ENCODE measurements at regions not wholly inside any gene's neighbourhood (a gene's known extent, or its start where the extent isn't known, plus 50 kb on each side); places are given as distances from the start of the nearest gene placed in this dataset.

DNA sequence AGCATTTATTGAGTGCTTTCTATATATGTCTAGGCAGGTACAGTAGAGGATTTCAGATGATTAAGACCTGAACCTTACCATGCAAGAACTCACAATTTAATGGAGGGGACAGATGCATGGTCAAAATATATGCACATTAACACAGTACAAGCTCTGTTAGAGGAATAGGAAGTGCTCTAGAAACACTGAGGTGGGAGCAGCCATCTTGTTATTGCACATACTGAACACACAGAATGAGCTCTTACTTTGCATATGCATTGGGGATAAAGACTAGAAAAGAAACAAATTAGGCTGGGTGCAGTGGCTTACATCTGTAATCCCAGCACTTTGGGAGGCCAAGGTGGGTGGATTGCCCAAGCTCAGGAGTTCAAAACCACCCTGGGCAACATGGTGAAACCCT is 438.3 kb downstream of the UTRN start:
- no peaks in the 10 kb centered on the region for H3K27me3 ChIP-seq
- no peak for TF ChIP-seq POLR2A (IDR thresholded peaks at IDR 0.05)
- TF ChIP-seq, protein P1, sequence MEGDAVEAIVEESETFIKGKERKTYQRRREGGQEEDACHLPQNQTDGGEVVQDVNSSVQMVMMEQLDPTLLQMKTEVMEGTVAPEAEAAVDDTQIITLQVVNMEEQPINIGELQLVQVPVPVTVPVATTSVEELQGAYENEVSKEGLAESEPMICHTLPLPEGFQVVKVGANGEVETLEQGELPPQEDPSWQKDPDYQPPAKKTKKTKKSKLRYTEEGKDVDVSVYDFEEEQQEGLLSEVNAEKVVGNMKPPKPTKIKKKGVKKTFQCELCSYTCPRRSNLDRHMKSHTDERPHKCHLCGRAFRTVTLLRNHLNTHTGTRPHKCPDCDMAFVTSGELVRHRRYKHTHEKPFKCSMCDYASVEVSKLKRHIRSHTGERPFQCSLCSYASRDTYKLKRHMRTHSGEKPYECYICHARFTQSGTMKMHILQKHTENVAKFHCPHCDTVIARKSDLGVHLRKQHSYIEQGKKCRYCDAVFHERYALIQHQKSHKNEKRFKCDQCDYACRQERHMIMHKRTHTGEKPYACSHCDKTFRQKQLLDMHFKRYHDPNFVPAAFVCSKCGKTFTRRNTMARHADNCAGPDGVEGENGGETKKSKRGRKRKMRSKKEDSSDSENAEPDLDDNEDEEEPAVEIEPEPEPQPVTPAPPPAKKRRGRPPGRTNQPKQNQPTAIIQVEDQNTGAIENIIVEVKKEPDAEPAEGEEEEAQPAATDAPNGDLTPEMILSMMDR (IDR thresholded peaks at IDR 0.05): no peak
- no peak overlapping the region for H3K4me3 ChIP-seq
- no peaks in the 10 kb centered on the region for H3K9me3 ChIP-seq
- no peak overlapping the region for H3K27ac ChIP-seq
- H3K4me1 ChIP-seq: no peaks in the 10 kb centered on the region
- H3K36me3 ChIP-seq: no peaks in the 10 kb centered on the region
- DNase-seq: no peak

DNA sequence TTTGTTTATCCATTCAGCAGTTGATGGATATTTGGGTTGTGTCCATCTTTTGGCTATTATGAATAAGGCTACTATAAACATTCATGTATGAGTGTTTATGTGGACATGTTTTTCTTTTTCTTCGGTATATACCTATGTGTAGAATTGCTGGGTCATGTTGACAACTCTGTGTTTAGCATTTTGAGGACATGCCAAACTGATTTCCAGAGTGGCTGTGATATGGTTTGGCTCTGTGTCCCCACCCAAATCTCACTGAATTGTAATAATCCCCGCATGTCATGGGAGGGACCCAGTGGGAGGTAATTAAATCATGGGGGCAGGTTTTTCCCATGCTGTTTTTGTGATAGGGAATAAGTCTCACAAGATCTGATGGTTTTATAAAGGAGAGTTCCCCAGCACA is 439.7 kb downstream of the UTRN start:
- Histone ChIP-seq H3K27ac (no peak overlapping the region), H3K4me3 (no peak overlapping the region), H3K27me3 (no peaks in the 10 kb centered on the region), H3K4me1 (no peaks in the 10 kb centered on the region), H3K9me3 (no peaks in the 10 kb centered on the region), H3K36me3 (no peaks in the 10 kb centered on the region)
- DNase-seq: no peak
- TF ChIP-seq, protein P1 (IDR thresholded peaks at IDR 0.05): no peak
- TF ChIP-seq POLR2A (IDR thresholded peaks at IDR 0.05): no peak

DNA sequence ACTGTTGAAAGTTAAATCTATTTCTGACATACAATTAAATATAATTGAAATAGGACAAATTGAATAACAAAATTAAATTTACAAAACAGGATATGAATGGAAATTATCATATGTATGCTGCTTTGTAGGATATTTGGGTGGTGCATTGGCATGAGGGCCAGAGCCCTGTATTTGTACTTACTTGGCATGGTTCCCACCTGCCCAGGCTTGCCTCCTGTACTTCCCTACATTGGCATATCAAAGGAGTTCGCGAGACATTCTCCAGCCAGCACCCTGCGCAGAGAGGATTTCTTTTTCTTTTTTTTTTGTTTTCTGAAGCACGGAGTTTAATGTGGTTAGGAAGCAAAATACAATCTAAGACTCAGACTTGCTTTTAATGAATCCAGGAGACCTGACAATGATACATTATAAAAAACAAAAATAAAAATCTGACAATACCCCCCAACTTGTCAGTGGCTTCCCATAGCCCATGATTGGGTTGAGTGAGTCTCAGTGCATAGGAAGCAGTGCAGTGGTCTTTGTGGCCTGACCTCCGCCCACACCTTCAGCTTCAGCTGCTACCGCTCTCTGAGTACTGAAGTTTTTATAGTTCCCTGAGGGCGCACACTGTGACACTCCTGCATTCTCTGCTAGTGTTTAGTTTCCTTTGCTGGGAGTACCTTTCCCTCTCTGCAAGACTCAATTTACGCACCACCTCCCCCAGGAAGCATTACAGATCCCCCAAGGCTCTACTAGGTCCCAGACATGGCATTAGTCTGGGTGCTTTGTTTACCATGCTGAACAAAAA is 440.8 kb downstream of the UTRN start:
- Histone ChIP-seq H3K27ac (no peak overlapping the region), H3K27me3 (no peaks in the 10 kb centered on the region), H3K4me3 (no peak overlapping the region), H3K9me3 (no peaks in the 10 kb centered on the region), H3K4me1 (no peaks in the 10 kb centered on the region), H3K36me3 (no peaks in the 10 kb centered on the region)
- TF ChIP-seq POLR2A (IDR thresholded peaks at IDR 0.05): no peak
- TF ChIP-seq, protein P1 (IDR thresholded peaks at IDR 0.05): no peak
- DNase-seq: no peak

DNA sequence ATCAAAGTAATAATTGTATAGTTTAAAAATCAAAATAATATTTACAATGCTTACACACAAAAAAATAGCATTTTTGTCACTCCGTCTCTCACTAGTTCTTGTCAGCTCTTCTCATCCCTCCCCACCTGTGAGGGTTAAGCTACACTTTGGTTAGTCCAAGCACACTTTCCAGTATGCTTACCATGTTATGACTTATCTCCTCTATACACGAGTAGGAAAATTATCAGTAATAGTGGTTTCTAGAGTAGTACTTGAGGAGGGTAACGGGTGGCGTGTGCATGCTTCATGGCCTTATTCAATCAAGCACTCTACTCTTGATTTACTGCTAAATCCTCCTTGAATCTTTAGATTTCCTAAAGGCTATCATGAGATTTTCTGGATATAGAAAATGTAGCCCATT is 443.7 kb downstream of the UTRN start:
- TF ChIP-seq, protein P1 (IDR thresholded peaks at IDR 0.05): no peak
- no peak for TF ChIP-seq POLR2A (IDR thresholded peaks at IDR 0.05)
- no peak overlapping the region for H3K4me3 ChIP-seq
- no peaks in the 10 kb centered on the region for H3K27me3 ChIP-seq
- no peaks in the 10 kb centered on the region for H3K9me3 ChIP-seq
- H3K4me1 ChIP-seq: no peaks in the 10 kb centered on the region
- no peak for DNase-seq
- H3K27ac ChIP-seq: no peak overlapping the region
- H3K36me3 ChIP-seq: peaks cover 0 to 16% (median 0%) of the 10 kb centered on the region in 3 donors

DNA sequence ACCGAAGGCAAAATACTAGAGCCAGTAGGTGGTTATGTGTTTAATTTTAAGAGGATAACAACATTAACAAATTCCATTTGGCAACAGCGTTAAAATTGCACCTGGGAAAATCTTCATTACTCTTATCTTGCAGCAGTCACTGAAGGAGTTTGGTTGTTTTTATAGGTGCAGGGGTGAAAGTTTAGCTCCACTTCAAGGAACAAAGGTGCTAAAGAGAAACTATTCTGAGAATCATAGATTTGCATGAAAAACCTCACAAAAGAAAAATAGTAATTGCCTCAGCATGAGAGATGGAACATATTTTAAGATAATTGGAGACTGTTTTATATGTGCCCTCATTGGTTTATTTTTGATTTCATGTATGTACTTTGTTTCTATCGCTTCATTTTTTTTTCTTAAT is 444.4 kb downstream of the UTRN start:
- no peak for DNase-seq
- H3K27me3 ChIP-seq: no peaks in the 10 kb centered on the region
- peaks cover 0 to 16% (median 0%) of the 10 kb centered on the region in 3 donors for H3K36me3 ChIP-seq
- H3K27ac ChIP-seq: no peak overlapping the region
- TF ChIP-seq POLR2A (IDR thresholded peaks at IDR 0.05): no peak
- TF ChIP-seq, protein P1 (IDR thresholded peaks at IDR 0.05): no peak
- H3K4me3 ChIP-seq: no peak overlapping the region
- H3K9me3 ChIP-seq: no peaks in the 10 kb centered on the region
- H3K4me1 ChIP-seq: no peaks in the 10 kb centered on the region

Measured in Peyer's patch (tissue), 4 donors.